K562 (cell line): ENCODE measurements at regions not wholly inside any gene's neighbourhood (a gene's known extent, or its start where the extent isn't known, plus 50 kb on each side); places are given as distances from the start of the nearest gene placed in this dataset.

Source experiments
- ATAC-seq: fragments of 200-7000 bp; cut with Tn5 transposase; 3 replicates; pipeline ENCODE4 v1.9.1; 2020; ENCODE audit warnings: moderate library complexity
- BruUV-seq: library from RNA; stranded (reverse); fragments of 400-500 nt; replicated peaks from 2 replicates; lab custom pipeline; 2021; lab: Mats Ljungman, UMichigan
- CTCF ChIA-PET: fragments of 300-600 bp; formaldehyde crosslinking; extraction: SDS; loops from one replicate; lab custom pipeline; 2021; ENCODE audit warnings: low intra/inter-chr PET ratio; lab: Yijun Ruan, JAX
- POLR2A ChIA-PET: fragments of 300-600, 350-650 bp; sonication (Branson Sonifier 250); formaldehyde crosslinking; extraction: SDS; loops from one replicate; lab custom pipeline; 2021; ENCODE audit warnings: antibody characterized with exemption, inconsistent platforms; lab: Yijun Ruan, JAX
- DNase-seq, 4 experiments: peaks; one replicate each; pipeline versions ENCODE4 v3.0.0 to v3.0.0-alpha.2; 2011 to 2018; ENCODE audit warnings: low spot score in 3 of 4, mixed read lengths in 3 of 4; ENCODE audit errors: extremely low read depth in 1 of 4
- FAIRE-seq: peaks from 2 replicates; lab custom pipeline; 2011; peaks lifted over from hg19 to GRCh38; lab: Jason Lieb, UNC
- H2AFZ ChIP-seq: 2 replicates; pipeline ENCODE4 v1.6.0; 2011; ENCODE audit warnings: low read depth, low read length, control low read depth, inconsistent platforms
- H3K27ac ChIP-seq: fragments of 200-600 bp; 3 replicates; pipeline ENCODE4 v1.8.0; 2011; ENCODE audit warnings: low read depth, mild to moderate bottlenecking, control low read depth, inconsistent platforms, low read length, moderate library complexity, mixed read lengths; ENCODE audit errors: extremely low read depth
- H3K27me3 ChIP-seq, 2 experiments: fragments of 300-600 bp in 1 of 2; 2 replicates in 1 of 2; 3 replicates in 1 of 2; pipeline versions ENCODE4 v1.6.0 to v1.8.0; 2011; ENCODE audit warnings: inconsistent platforms in 2 of 2, low read length in 2 of 2, mild to moderate bottlenecking in 1 of 2, mixed read lengths in 1 of 2, moderate library complexity in 1 of 2; ENCODE audit not compliant: control insufficient read depth in 2 of 2, insufficient read depth in 2 of 2
- H3K36me3 ChIP-seq: fragments of 300-600 bp; 3 replicates; pipeline ENCODE4 v1.8.0; 2011; ENCODE audit warnings: mild to moderate bottlenecking, low read length, inconsistent platforms; ENCODE audit not compliant: control insufficient read depth, insufficient read depth
- H3K4me1 ChIP-seq, 2 experiments: fragments of 200-600 bp in 1 of 2; replicated peaks in 1 of 2; 2 replicates in 1 of 2; 3 replicates in 1 of 2; pipeline versions ENCODE4 v1.5.1 to v1.8.0; 2011; ENCODE audit warnings: inconsistent platforms in 2 of 2, low read length in 2 of 2, mild to moderate bottlenecking in 1 of 2, mixed read lengths in 1 of 2, moderate library complexity in 1 of 2; ENCODE audit not compliant: control insufficient read depth in 2 of 2, insufficient read depth in 2 of 2
- H3K4me2 ChIP-seq: 2 replicates; pipeline ENCODE4 v1.6.1; 2011; ENCODE audit warnings: low read length, control low read depth, inconsistent platforms, mixed read lengths; ENCODE audit not compliant: insufficient read depth
- H3K4me3 ChIP-seq: fragments of 200-600 bp; sonication (generic), shearing (Covaris generic); 2 replicates; pipeline ENCODE4 v1.5.1; 2016; ENCODE audit warnings: control low read depth, inconsistent platforms
- H3K79me2 ChIP-seq: fragments of 200-600 bp; 3 replicates; pipeline ENCODE4 v1.8.0; 2011; ENCODE audit warnings: low read length, inconsistent platforms; ENCODE audit not compliant: control insufficient read depth, insufficient read depth
- H3K9ac ChIP-seq, 2 experiments: 2 replicates each; pipeline versions ENCODE4 v1.6.0 to v1.6.1; 2011; ENCODE audit warnings: low read depth in 2 of 2, low read length in 2 of 2, control low read depth in 1 of 2, inconsistent platforms in 1 of 2, mild to moderate bottlenecking in 1 of 2, mixed read lengths in 1 of 2; ENCODE audit not compliant: insufficient read depth in 1 of 2
- H3K9me1 ChIP-seq: one replicate; pipeline ENCODE4 v1.6.0; 2011; ENCODE audit warnings: inconsistent platforms, mild to moderate bottlenecking, low read length, moderate library complexity; ENCODE audit not compliant: control insufficient read depth, insufficient read depth
- H3K9me3 ChIP-seq: replicated peaks from 2 replicates; pipeline ENCODE4 v1.5.1; 2011; ENCODE audit warnings: low read depth, low read length, inconsistent platforms; ENCODE audit not compliant: control insufficient read depth, insufficient read depth
- H4K20me1 ChIP-seq: replicated peaks from 2 replicates; pipeline ENCODE4 v1.6.1; 2011; ENCODE audit warnings: low read length, inconsistent platforms, mixed read lengths; ENCODE audit not compliant: control insufficient read depth, insufficient read depth
- ASH1L ChIP-seq: fragments of 450-650 bp; IDR thresholded peaks from 2 replicates; pipeline ENCODE4 v1.6.1; 2018; ENCODE audit warnings: borderline replicate concordance, mild to moderate bottlenecking, low read depth; ENCODE audit not compliant: partially characterized antibody
- JUNB ChIP-seq: fragments of 450-650 bp; formaldehyde crosslinking; conservative IDR thresholded peaks from 2 replicates; pipeline ENCODE4 v1.4.0; 2020; ENCODE audit warnings: mild to moderate bottlenecking
- NCOA6 ChIP-seq: fragments of 450-650 bp; IDR thresholded peaks from 2 replicates; pipeline ENCODE4 v1.6.1; 2017; ENCODE audit warnings: mild to moderate bottlenecking
- RBM39 ChIP-seq: fragments of 200-400 bp; formaldehyde crosslinking; optimal IDR thresholded peaks from 2 replicates; pipeline ENCODE3; 2018; ENCODE audit warnings: low read depth, low read length
- ZBTB26 ChIP-seq: fragments of 450-650 bp; formaldehyde crosslinking; IDR thresholded peaks from 2 replicates; pipeline ENCODE4 v1.4.0; 2022; ENCODE audit warnings: missing genetic modification characterization
- ZNF124 ChIP-seq: sonication (generic); formaldehyde crosslinking; IDR thresholded peaks from 2 replicates; pipeline ENCODE4 v1.8.1; 2022; ENCODE audit warnings: missing genetic modification reagents
- ZNF395 ChIP-seq: fragments of 200-800 bp; sonication (Bioruptor generic); IDR thresholded peaks from 2 replicates; pipeline ENCODE4 v1.6.1; 2017; ENCODE audit warnings: missing genetic modification characterization, missing compliant biosample characterization
- WGBS: fragments of 100-300 bp; shearing (Covaris generic); methylation state at CpG from one replicate; pipeline ENCODE4 v1.1.6; 2016; ENCODE audit warnings: low coverage, mixed read lengths; ENCODE audit not compliant: insufficient coverage; ENCODE audit errors: missing lambda C conversion rate; 5-methylcytosine and 5-hydroxymethylcytosine counted together
- in situ Hi-C: fragments of 300-500 bp; cut with MboI; formaldehyde crosslinking; loops from 4 replicates; pipeline ENCODE4 v1.15.0; 2018; ENCODE audit warnings: inconsistent platforms, mixed read lengths
- intact Hi-C: fragments of 100-400 bp; cut with micrococcal nuclease; formaldehyde crosslinking; loops from 2 replicates; pipeline ENCODE4 v1.14.2; 2022
- TF ChIP-seq, protein P1 (sequence below): fragments of 450-650 bp; IDR thresholded peaks from 2 replicates; pipeline ENCODE4 v1.6.1; 2016; ENCODE audit warnings: borderline replicate concordance
- TF ChIP-seq, protein P2 (sequence below): sonication (generic); formaldehyde crosslinking; IDR thresholded peaks from 2 replicates; pipeline ENCODE4 v1.8.0; 2022; ENCODE audit warnings: mild to moderate bottlenecking, missing genetic modification reagents

DNA sequence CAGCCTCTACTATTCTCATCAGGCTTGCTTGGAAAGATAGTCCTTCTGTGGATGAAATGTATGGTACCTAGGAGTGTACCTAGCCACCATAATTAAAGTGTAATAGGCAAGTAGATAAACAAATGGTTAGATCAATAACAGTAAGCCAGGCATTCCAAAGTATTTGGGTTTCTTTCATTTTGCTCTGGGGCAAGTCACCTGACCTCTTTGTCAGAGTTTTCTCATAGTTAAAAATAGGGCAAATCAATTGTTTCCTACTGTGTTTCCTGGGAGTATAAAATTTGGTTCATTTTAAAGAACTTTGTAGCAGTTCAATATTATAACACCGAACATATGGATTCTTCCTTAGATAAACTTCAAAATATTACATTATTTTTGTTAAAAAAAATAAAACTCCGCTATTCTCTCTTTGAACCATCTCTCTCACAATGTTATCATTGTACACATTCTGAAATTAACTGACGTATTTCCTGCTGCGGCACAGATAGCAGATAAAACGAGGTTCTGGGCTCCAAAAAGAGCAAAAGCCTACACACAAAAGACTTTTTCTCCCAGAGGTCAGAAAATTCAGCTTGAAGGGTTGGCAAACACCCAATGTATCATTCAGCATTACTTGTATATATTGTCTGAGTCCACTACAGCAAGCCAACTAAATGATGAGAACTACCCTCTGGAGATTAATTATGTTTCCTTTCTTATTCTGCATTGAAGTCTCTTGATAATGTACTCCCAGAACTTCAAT, 267.9 kb downstream of the COX7C start:
- DNase-seq = no peak
- Histone ChIP-seq H3K9me1 (no peaks in the 10 kb centered on the region), H3K4me2 (no peak overlapping the region), H3K27ac (no peak overlapping the region), H3K4me3 (no peak overlapping the region), H3K27me3 (no peaks in the 10 kb centered on the region), H3K79me2 (no peaks in the 10 kb centered on the region), H4K20me1 (no peaks in the 10 kb centered on the region), H3K36me3 (no peaks in the 10 kb centered on the region), H3K9ac (no peak overlapping the region), H2AFZ (no peak overlapping the region), H3K4me1 (no peaks in the 10 kb centered on the region), H3K9me3 (no peaks in the 10 kb centered on the region)
- no peak for FAIRE-seq
- in situ Hi-C loops = no loop called here
- 0% methylated on average over 5 of the region's 5 CpGs for WGBS
- intact Hi-C loops = no loop called here
- CTCF ChIA-PET = no interaction called here
- POLR2A ChIA-PET = no interaction called here
- BruUV-seq = no TSS peak
- ATAC-seq = no peak
- TF ChIP-seq JUNB (CRISPR knock-in tag) (no peak), ZNF124 (CRISPR knock-in tag) (no peak), ZNF395 (CRISPR knock-in tag) (no peak), ASH1L (no peak), RBM39 (no peak), ZBTB26 (no peak), NCOA6 (no peak)
- TF ChIP-seq, protein P1, sequence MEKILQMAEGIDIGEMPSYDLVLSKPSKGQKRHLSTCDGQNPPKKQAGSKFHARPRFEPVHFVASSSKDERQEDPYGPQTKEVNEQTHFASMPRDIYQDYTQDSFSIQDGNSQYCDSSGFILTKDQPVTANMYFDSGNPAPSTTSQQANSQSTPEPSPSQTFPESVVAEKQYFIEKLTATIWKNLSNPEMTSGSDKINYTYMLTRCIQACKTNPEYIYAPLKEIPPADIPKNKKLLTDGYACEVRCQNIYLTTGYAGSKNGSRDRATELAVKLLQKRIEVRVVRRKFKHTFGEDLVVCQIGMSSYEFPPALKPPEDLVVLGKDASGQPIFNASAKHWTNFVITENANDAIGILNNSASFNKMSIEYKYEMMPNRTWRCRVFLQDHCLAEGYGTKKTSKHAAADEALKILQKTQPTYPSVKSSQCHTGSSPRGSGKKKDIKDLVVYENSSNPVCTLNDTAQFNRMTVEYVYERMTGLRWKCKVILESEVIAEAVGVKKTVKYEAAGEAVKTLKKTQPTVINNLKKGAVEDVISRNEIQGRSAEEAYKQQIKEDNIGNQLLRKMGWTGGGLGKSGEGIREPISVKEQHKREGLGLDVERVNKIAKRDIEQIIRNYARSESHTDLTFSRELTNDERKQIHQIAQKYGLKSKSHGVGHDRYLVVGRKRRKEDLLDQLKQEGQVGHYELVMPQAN = no peak
- TF ChIP-seq, protein P2, sequence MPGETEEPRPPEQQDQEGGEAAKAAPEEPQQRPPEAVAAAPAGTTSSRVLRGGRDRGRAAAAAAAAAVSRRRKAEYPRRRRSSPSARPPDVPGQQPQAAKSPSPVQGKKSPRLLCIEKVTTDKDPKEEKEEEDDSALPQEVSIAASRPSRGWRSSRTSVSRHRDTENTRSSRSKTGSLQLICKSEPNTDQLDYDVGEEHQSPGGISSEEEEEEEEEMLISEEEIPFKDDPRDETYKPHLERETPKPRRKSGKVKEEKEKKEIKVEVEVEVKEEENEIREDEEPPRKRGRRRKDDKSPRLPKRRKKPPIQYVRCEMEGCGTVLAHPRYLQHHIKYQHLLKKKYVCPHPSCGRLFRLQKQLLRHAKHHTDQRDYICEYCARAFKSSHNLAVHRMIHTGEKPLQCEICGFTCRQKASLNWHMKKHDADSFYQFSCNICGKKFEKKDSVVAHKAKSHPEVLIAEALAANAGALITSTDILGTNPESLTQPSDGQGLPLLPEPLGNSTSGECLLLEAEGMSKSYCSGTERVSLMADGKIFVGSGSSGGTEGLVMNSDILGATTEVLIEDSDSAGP (CRISPR knock-in tag) = no peak
